GM12878 (cell line): ENCODE measurements at regions not wholly inside any gene's neighbourhood (a gene's known extent, or its start where the extent isn't known, plus 50 kb on each side); places are given as distances from the start of the nearest gene placed in this dataset.

Experiments
- ATAC-seq: fragments of 200-7000 bp; cut with Tn5 transposase; 3 replicates; pipeline ENCODE4 v1.9.1; 2020; ENCODE audit warnings: mild to moderate bottlenecking, moderate library complexity
- BruUV-seq: library from RNA; stranded (reverse); fragments of 400-500 nt; replicated peaks from 2 replicates; lab custom pipeline; 2021; lab: Mats Ljungman, UMichigan
- CTCF ChIA-PET: fragments of 300-600 bp; sonication (Branson Sonifier 250); formaldehyde crosslinking; extraction: SDS; loops from one replicate; lab custom pipeline; 2021; ENCODE audit warnings: inconsistent platforms; lab: Yijun Ruan, JAX
- POLR2A ChIA-PET: fragments of 350-600 bp; formaldehyde crosslinking; extraction: SDS; loops from one replicate; lab custom pipeline; 2021; ENCODE audit warnings: inconsistent platforms; lab: Charles Lee
- RAD21 ChIA-PET: fragments of 300-600 bp; sonication (Branson Sonifier 250); formaldehyde crosslinking; loops from one replicate; lab custom pipeline; 2023; ENCODE audit warnings: antibody characterized with exemption; ENCODE audit not compliant: unreplicated experiment; lab: Charles Lee
- SMC1A ChIA-PET: fragments of 300-600 bp; sonication (Branson Sonifier 250); formaldehyde crosslinking; loops from one replicate; lab custom pipeline; 2023; ENCODE audit not compliant: unreplicated experiment, uncharacterized antibody; lab: Charles Lee
- DNase-seq: peaks from one replicate; pipeline ENCODE4 v3.0.0-alpha.2; 2011; ENCODE audit warnings: low read depth, low spot score
- FAIRE-seq: peaks from 3 replicates; lab custom pipeline; 2011; peaks lifted over from hg19 to GRCh38; lab: Jason Lieb, UNC
- H2AFZ ChIP-seq: 2 replicates; pipeline ENCODE4 v1.6.0; 2011; ENCODE audit warnings: low read depth, low read length, control low read depth; ENCODE audit not compliant: control insufficient read depth
- H3K27ac ChIP-seq: 2 replicates; pipeline ENCODE4 v1.5.1; 2011; ENCODE audit warnings: control low read depth; ENCODE audit not compliant: control insufficient read depth, insufficient read depth
- H3K27me3 ChIP-seq, 2 experiments: replicated peaks in 1 of 2; 2 replicates each; pipeline versions ENCODE4 v1.6.0 to v1.6.1; 2011; ENCODE audit warnings: low read length in 1 of 2; ENCODE audit not compliant: control insufficient read depth in 2 of 2, insufficient read depth in 2 of 2
- H3K36me3 ChIP-seq, 2 experiments: 2 replicates each; pipeline ENCODE4 v1.5.1; 2011; ENCODE audit warnings: low read length in 1 of 2; ENCODE audit not compliant: control insufficient read depth in 2 of 2, insufficient read depth in 2 of 2
- H3K4me1 ChIP-seq: 2 replicates; pipeline ENCODE4 v1.6.1; 2011; ENCODE audit warnings: mild to moderate bottlenecking, low read length, moderate library complexity, mixed read lengths; ENCODE audit not compliant: control insufficient read depth, insufficient read depth
- H3K4me2 ChIP-seq: 2 replicates; pipeline ENCODE4 v1.6.0; 2011; ENCODE audit warnings: control low read depth; ENCODE audit not compliant: control insufficient read depth, insufficient read depth
- H3K4me3 ChIP-seq: fragments of 200-600 bp; sonication (generic); 2 replicates; pipeline ENCODE4 v1.5.1; 2016
- H3K79me2 ChIP-seq: 2 replicates; pipeline ENCODE4 v1.6.0; 2011; ENCODE audit warnings: low read length; ENCODE audit not compliant: control insufficient read depth, insufficient read depth
- H3K9ac ChIP-seq: 2 replicates; pipeline ENCODE4 v1.8.0; 2011; ENCODE audit warnings: low read length, control low read depth, mixed read lengths; ENCODE audit not compliant: control insufficient read depth, insufficient read depth
- H3K9me3 ChIP-seq: replicated peaks from 3 replicates; pipeline ENCODE4 v1.5.1; 2011; ENCODE audit warnings: mild to moderate bottlenecking, low read length; ENCODE audit not compliant: control insufficient read depth, insufficient read depth
- H4K20me1 ChIP-seq: 2 replicates; pipeline ENCODE4 v1.6.0; 2011; ENCODE audit not compliant: control insufficient read depth, insufficient read depth
- ATF3 ChIP-seq: IDR thresholded peaks from 2 replicates; pipeline ENCODE4 v1.6.1; 2011; ENCODE audit warnings: low read depth, mild to moderate bottlenecking, low read length, moderate library complexity, borderline replicate concordance; ENCODE audit errors: extremely low read depth
- BCL3 ChIP-seq: IDR thresholded peaks from 2 replicates; pipeline ENCODE4 v1.6.1; 2011; ENCODE audit warnings: borderline replicate concordance, low read depth, mild to moderate bottlenecking, moderate library complexity, low read length; ENCODE audit not compliant: insufficient read depth, poor library complexity, severe bottlenecking
- BMI1 ChIP-seq: fragments of 450-650 bp; IDR thresholded peaks from 2 replicates; pipeline ENCODE4 v1.6.1; 2016; ENCODE audit warnings: mild to moderate bottlenecking, moderate library complexity, borderline replicate concordance
- CBFB ChIP-seq: IDR thresholded peaks from 2 replicates; pipeline ENCODE4 v1.6.1; 2016; ENCODE audit warnings: antibody characterized with exemption, low read depth
- ESRRA ChIP-seq: IDR thresholded peaks from 2 replicates; pipeline ENCODE4 v1.6.1; 2012; ENCODE audit warnings: mild to moderate bottlenecking, low read length, improper control_type of control experiment
- MXI1 ChIP-seq: fragments of 150-350 bp; IDR thresholded peaks from 2 replicates; pipeline ENCODE4 v1.6.1; 2011; ENCODE audit warnings: low read depth, mild to moderate bottlenecking, inconsistent platforms, low read length, improper control_type of control experiment
- NBN ChIP-seq: fragments of 450-650 bp; IDR thresholded peaks from 2 replicates; pipeline ENCODE4 v1.6.1; 2016
- NRF1 ChIP-seq: conservative IDR thresholded peaks from 2 replicates; pipeline ENCODE4 v1.6.1; 2011; ENCODE audit warnings: mild to moderate bottlenecking, low read depth, low read length, improper control_type of control experiment
- POLR2AphosphoS5 ChIP-seq: IDR thresholded peaks from 2 replicates; pipeline ENCODE4 v1.6.1; 2011; ENCODE audit warnings: mild to moderate bottlenecking, low read length, inconsistent platforms
- RAD51 ChIP-seq: fragments of 450-650 bp; IDR thresholded peaks from 2 replicates; pipeline ENCODE4 v1.6.1; 2016; ENCODE audit warnings: moderate library complexity, mild to moderate bottlenecking, inconsistent platforms
- SIX5 ChIP-seq: IDR thresholded peaks from 2 replicates; pipeline ENCODE4 v1.6.1; 2011; ENCODE audit warnings: mild to moderate bottlenecking, low read depth, low read length, moderate library complexity; ENCODE audit not compliant: severe bottlenecking
- SMAD5 ChIP-seq: IDR thresholded peaks from 2 replicates; pipeline ENCODE4 v1.6.1; 2016; ENCODE audit warnings: antibody characterized with exemption, low read depth
- TARDBP ChIP-seq: IDR thresholded peaks from 2 replicates; pipeline ENCODE4 v1.6.1; 2016; ENCODE audit warnings: borderline replicate concordance
- TBL1XR1 ChIP-seq: IDR thresholded peaks from 2 replicates; pipeline ENCODE4 v1.6.1; 2012; ENCODE audit warnings: low read depth, low read length, improper control_type of control experiment
- TCF7 ChIP-seq: IDR thresholded peaks from 2 replicates; pipeline ENCODE4 v1.6.1; 2014; ENCODE audit warnings: antibody characterized with exemption, borderline replicate concordance
- ZBED1 ChIP-seq: IDR thresholded peaks from 2 replicates; pipeline ENCODE4 v1.6.1; 2016; ENCODE audit warnings: borderline replicate concordance
- ZNF384 ChIP-seq: IDR thresholded peaks from 2 replicates; pipeline ENCODE4 v1.6.1; 2012; ENCODE audit warnings: low read depth, mild to moderate bottlenecking, low read length, improper control_type of control experiment, borderline replicate concordance
- ZNF622 ChIP-seq: fragments of 450-650 bp; IDR thresholded peaks from 2 replicates; pipeline ENCODE4 v1.6.1; 2017; ENCODE audit warnings: mild to moderate bottlenecking, inconsistent platforms
- ZSCAN29 ChIP-seq: fragments of 450-650 bp; IDR thresholded peaks from 2 replicates; pipeline ENCODE4 v1.6.1; 2017; ENCODE audit warnings: mild to moderate bottlenecking, moderate library complexity
- whole genome bisulfite sequencing: methylation state at CpG from one replicate; pipeline ENCODE4 v1.1.6; 2016; ENCODE audit warnings: low lambda C conversion rate; ENCODE audit not compliant: insufficient replicate concordance, insufficient coverage; ENCODE audit errors: missing lambda C conversion rate; 5-methylcytosine and 5-hydroxymethylcytosine counted together
- in situ Hi-C: fragments of 300-500 bp; cut with MboI; formaldehyde crosslinking; loops from 9 replicates; pipeline ENCODE4 v1.14.3; 2018; ENCODE audit warnings: mixed read lengths
- intact Hi-C: fragments of 100-400 bp; cut with micrococcal nuclease; formaldehyde crosslinking; loops from one replicate; pipeline ENCODE4 v1.14.2; 2022; ENCODE audit not compliant: unreplicated experiment
- TF ChIP-seq, protein P1 (sequence below): fragments of 450-650 bp; IDR thresholded peaks from 2 replicates; pipeline ENCODE4 v1.6.1; 2017; ENCODE audit warnings: mild to moderate bottlenecking, moderate library complexity

DNA sequence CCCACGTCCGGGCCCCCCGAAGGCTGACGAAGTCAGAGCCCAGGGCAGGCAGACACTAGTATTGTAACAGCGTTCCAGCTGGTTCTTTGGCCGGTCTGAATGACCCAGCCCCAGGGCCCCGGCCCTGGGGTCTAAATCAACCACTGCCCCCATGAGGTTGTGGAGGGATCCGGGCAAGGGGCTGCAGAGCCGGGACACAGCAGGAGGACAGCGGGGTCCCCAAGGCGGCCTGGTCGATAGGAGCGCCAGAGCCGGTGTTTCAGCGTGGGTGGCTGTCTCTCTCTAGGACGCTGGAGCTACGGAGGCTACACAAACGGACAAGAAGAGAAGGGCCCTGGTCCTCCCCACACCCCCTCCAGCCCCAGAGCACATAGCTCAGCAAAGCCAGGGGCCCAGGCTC is 101.8 kb downstream of the RBFOX3 start:
- Histone ChIP-seq H3K36me3 (no peaks in the 10 kb centered on the region), H4K20me1 (no peaks in the 10 kb centered on the region), H3K27ac (no peak overlapping the region), H3K9me3 (no peaks in the 10 kb centered on the region; the same call in 2 of the 3 replicates), H3K4me1 (no peaks in the 10 kb centered on the region), H3K4me2 (no peak overlapping the region), H3K4me3 (no peak overlapping the region), H3K27me3 (peaks cover 0 to 2% of the 10 kb centered on the region in 2 experiments; a peak in 1 of 4 replicates), H2AFZ (no peak overlapping the region), H3K9ac (no peak overlapping the region), H3K79me2 (no peaks in the 10 kb centered on the region)
- ChIA-PET POLR2A (no interaction called here), RAD21 (no interaction called here), SMC1A (no interaction called here), CTCF (no interaction called here)
- TF ChIP-seq TBL1XR1 = no peak
- no peak for TF ChIP-seq ESRRA
- no peak for TF ChIP-seq MXI1
- no peak for TF ChIP-seq BCL3
- TF ChIP-seq BMI1 = no peak
- no peak for TF ChIP-seq ZBED1
- TF ChIP-seq, protein P1, sequence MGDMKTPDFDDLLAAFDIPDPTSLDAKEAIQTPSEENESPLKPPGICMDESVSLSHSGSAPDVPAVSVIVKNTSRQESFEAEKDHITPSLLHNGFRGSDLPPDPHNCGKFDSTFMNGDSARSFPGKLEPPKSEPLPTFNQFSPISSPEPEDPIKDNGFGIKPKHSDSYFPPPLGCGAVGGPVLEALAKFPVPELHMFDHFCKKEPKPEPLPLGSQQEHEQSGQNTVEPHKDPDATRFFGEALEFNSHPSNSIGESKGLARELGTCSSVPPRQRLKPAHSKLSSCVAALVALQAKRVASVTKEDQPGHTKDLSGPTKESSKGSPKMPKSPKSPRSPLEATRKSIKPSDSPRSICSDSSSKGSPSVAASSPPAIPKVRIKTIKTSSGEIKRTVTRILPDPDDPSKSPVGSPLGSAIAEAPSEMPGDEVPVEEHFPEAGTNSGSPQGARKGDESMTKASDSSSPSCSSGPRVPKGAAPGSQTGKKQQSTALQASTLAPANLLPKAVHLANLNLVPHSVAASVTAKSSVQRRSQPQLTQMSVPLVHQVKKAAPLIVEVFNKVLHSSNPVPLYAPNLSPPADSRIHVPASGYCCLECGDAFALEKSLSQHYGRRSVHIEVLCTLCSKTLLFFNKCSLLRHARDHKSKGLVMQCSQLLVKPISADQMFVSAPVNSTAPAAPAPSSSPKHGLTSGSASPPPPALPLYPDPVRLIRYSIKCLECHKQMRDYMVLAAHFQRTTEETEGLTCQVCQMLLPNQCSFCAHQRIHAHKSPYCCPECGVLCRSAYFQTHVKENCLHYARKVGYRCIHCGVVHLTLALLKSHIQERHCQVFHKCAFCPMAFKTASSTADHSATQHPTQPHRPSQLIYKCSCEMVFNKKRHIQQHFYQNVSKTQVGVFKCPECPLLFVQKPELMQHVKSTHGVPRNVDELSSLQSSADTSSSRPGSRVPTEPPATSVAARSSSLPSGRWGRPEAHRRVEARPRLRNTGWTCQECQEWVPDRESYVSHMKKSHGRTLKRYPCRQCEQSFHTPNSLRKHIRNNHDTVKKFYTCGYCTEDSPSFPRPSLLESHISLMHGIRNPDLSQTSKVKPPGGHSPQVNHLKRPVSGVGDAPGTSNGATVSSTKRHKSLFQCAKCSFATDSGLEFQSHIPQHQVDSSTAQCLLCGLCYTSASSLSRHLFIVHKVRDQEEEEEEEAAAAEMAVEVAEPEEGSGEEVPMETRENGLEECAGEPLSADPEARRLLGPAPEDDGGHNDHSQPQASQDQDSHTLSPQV = no peak
- TF ChIP-seq SIX5 = no peak
- TF ChIP-seq NBN = no peak
- TF ChIP-seq ZNF622 = no peak
- no peak for TF ChIP-seq ZNF384
- no peak for TF ChIP-seq NRF1
- no peak for TF ChIP-seq TARDBP
- TF ChIP-seq CBFB = no peak
- TF ChIP-seq TCF7 = no peak
- TF ChIP-seq RAD51 = no peak
- TF ChIP-seq ZSCAN29 = no peak
- no peak for TF ChIP-seq SMAD5
- no peak for TF ChIP-seq ATF3
- TF ChIP-seq POLR2AphosphoS5 = no peak
- FAIRE-seq (no peak), DNase-seq (no peak), ATAC-seq (no peak)
- 20% methylated on average over 18 of the region's 18 CpGs for WGBS
- intact Hi-C loops (no loop called here), in situ Hi-C loops (no loop called here)
- no TSS peak for BruUV-seq
